WERI-Rb-1 (cell line): ENCODE measurements at regions not wholly inside any gene's neighbourhood (a gene's known extent, or its start where the extent isn't known, plus 50 kb on each side); places are given as distances from the start of the nearest gene placed in this dataset.

ENCODE experiments used
- DNase-seq: peaks from one replicate; pipeline ENCODE4 v3.0.0-alpha.2; 2020
- H3K27ac ChIP-seq: fragments of 250-450 bp; sonication (Bioruptor Pico); 2 replicates; pipeline ENCODE4 v1.5.1; 2020; ENCODE audit warnings: mild to moderate bottlenecking, moderate library complexity
- H3K27me3 ChIP-seq: fragments of 250-450 bp; sonication (Bioruptor Pico); 2 replicates; pipeline ENCODE4 v1.5.1; 2021; ENCODE audit warnings: mild to moderate bottlenecking, low read depth, moderate library complexity; ENCODE audit not compliant: insufficient read depth, severe bottlenecking
- H3K36me3 ChIP-seq: fragments of 250-450 bp; sonication (Bioruptor Pico); 2 replicates; pipeline ENCODE4 v1.5.1; 2020; ENCODE audit warnings: mild to moderate bottlenecking, moderate library complexity
- H3K4me3 ChIP-seq: 2 replicates; pipeline ENCODE4 v1.5.1; 2011; ENCODE audit warnings: low read depth, mild to moderate bottlenecking, control low read depth, low read length
- H3K9me3 ChIP-seq: fragments of 250-450 bp; sonication (Bioruptor Pico); 2 replicates; pipeline ENCODE4 v1.5.1; 2021; ENCODE audit warnings: mild to moderate bottlenecking, moderate library complexity; ENCODE audit not compliant: severe bottlenecking
- CTCF ChIP-seq: IDR thresholded peaks from 2 replicates; pipeline ENCODE4 v1.5.1; 2011; ENCODE audit warnings: low read depth, mild to moderate bottlenecking, control low read depth, inconsistent platforms, low read length

- Histone ChIP-seq H3K4me3 (no peak overlapping the region), H3K36me3 (no peaks in the 10 kb centered on the region), H3K27ac (no peak overlapping the region), H3K9me3 (no peaks in the 10 kb centered on the region), H3K27me3 (no peaks in the 10 kb centered on the region)
- no peak for TF ChIP-seq CTCF
- DNase-seq: no peak
Measured at GRCh38 chr2:221715523-221716247, 143.6 kb upstream of the EPHA4 start.

GRCh38 chr2:221710744-221711143 lies 138.6 kb upstream of the EPHA4 start:
- no peak for DNase-seq
- no peaks in the 10 kb centered on the region for H3K9me3 ChIP-seq
- TF ChIP-seq CTCF: no peak

GRCh38 chr2:221708902-221709301 lies 136.8 kb upstream of the EPHA4 start:
- DNase-seq: no peak
- H3K4me3 ChIP-seq: no peak overlapping the region
- H3K27me3 ChIP-seq: no peaks in the 10 kb centered on the region
- H3K27ac ChIP-seq: no peak overlapping the region
- H3K9me3 ChIP-seq: no peaks in the 10 kb centered on the region
- H3K36me3 ChIP-seq: no peaks in the 10 kb centered on the region
- TF ChIP-seq CTCF: no peak

More at GRCh38 chr2:221710744-221711143, 138.6 kb upstream of the EPHA4 start:
- Histone ChIP-seq H3K27ac (no peak overlapping the region), H3K36me3 (no peaks in the 10 kb centered on the region), H3K27me3 (no peaks in the 10 kb centered on the region), H3K4me3 (no peak overlapping the region)

- no peak for TF ChIP-seq CTCF
- H3K36me3 ChIP-seq: no peaks in the 10 kb centered on the region
- DNase-seq: no peak
Measured at GRCh38 chr2:221705185-221705877, 133.2 kb upstream of the EPHA4 start.

DNA sequence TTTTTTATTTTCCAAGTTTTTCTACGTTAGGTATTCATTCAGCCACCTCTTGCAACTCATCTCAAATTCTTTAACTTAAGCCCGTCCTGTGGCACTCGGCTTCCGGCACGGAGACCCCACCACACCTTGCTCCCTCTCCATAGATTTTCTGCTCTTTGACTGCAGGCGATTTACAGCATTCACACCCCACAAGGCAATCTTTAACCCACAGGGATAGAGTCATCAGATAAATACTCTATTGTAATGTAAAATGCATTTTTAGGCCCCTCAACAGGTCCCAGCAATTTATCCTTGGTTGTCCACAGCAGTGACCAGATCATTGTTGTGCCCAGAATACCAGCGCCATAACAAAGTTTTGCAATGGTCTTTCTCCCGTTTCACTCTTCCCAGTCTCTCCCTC lies 132.3 kb upstream of the EPHA4 start:
- Histone ChIP-seq H3K9me3 (no peaks in the 10 kb centered on the region), H3K27me3 (no peaks in the 10 kb centered on the region)

More at GRCh38 chr2:221705185-221705877, 133.2 kb upstream of the EPHA4 start:
- no peaks in the 10 kb centered on the region for H3K27me3 ChIP-seq
- H3K27ac ChIP-seq: no peak overlapping the region
- H3K4me3 ChIP-seq: no peak overlapping the region
- H3K9me3 ChIP-seq: no peaks in the 10 kb centered on the region

More for the DNA sequence above, 132.3 kb upstream of the EPHA4 start:
- H3K27ac ChIP-seq: no peak overlapping the region
- DNase-seq: no peak
- no peak overlapping the region for H3K4me3 ChIP-seq
- TF ChIP-seq CTCF: no peak
- H3K36me3 ChIP-seq: no peaks in the 10 kb centered on the region
